A549 (cell line): ENCODE measurements at regions not wholly inside any gene's neighbourhood (a gene's known extent, or its start where the extent isn't known, plus 50 kb on each side); places are given as distances from the start of the nearest gene placed in this dataset.

ENCODE experiments used
- ATAC-seq, 2 experiments: fragments of 200-7000 bp in 1 of 2; fragments of >200 bp in 1 of 2; cut with Nextera tagmentation in 1 of 2; cut with Tn5 transposase in 1 of 2; 3 replicates each; pipeline versions ENCODE4 v1.8.0 to v1.9.1; 2018 to 2020; ENCODE audit warnings: mild to moderate bottlenecking in 1 of 2, moderate library complexity in 1 of 2
- CTCF ChIA-PET: fragments of 300-600 bp; sonication (Branson Sonifier 250); formaldehyde crosslinking; extraction: SDS; loops from one replicate; lab custom pipeline; 2021; ENCODE audit warnings: antibody characterized with exemption, inconsistent platforms; lab: Yijun Ruan, JAX
- POLR2A ChIA-PET: fragments of 350-600 bp; formaldehyde crosslinking; extraction: SDS; loops from one replicate; lab custom pipeline; 2021; ENCODE audit warnings: antibody characterized with exemption, inconsistent platforms; lab: Yijun Ruan, JAX
- DNase-seq, 2 experiments: peaks; one replicate each; pipeline versions ENCODE4 v3.0.0 to v3.0.0-alpha.2; 2011 to 2016; ENCODE audit warnings: low read depth in 1 of 2, low spot score in 1 of 2
- FAIRE-seq: peaks from 2 replicates; lab custom pipeline; 2011; peaks lifted over from hg19 to GRCh38; lab: Jason Lieb, UNC
- H3K27ac ChIP-seq, 2 experiments: fragments of >200 bp; sonication (Bioruptor Twin); formaldehyde crosslinking; 3 replicates each; pipeline ENCODE4 v1.5.1; 2016 to 2017
- H3K4me1 ChIP-seq: fragments of >200 bp; sonication (Bioruptor Twin); formaldehyde crosslinking; 3 replicates; pipeline ENCODE4 v1.6.1; 2016
- H3K4me2 ChIP-seq: fragments of >200 bp; sonication (Bioruptor Twin); formaldehyde crosslinking; 3 replicates; pipeline ENCODE4 v1.6.1; 2016
- H3K4me3 ChIP-seq: fragments of >200 bp; sonication (Bioruptor Twin); formaldehyde crosslinking; 3 replicates; pipeline ENCODE4 v1.5.1; 2016
- H3K9me3 ChIP-seq: fragments of >200 bp; sonication (Bioruptor Twin); formaldehyde crosslinking; 3 replicates; pipeline ENCODE4 v1.6.1; 2016
- BHLHE40 ChIP-seq: IDR thresholded peaks from 2 replicates; pipeline ENCODE4 v1.6.1; 2012; ENCODE audit warnings: low read depth, low read length, inconsistent platforms
- CBX8 ChIP-seq: fragments of 200-600 bp; sonication (generic); IDR thresholded peaks from 2 replicates; pipeline ENCODE4 v1.6.1; 2016
- CEBPB ChIP-seq, 2 experiments: fragments of >200 bp in 1 of 2; sonication (Bioruptor Twin) in 1 of 2; formaldehyde crosslinking in 1 of 2; IDR thresholded peaks; 2 replicates each; pipeline ENCODE4 v1.6.1; 2012 to 2016
- CHD4 ChIP-seq: fragments of 200-600 bp; sonication (generic); IDR thresholded peaks from 2 replicates; pipeline ENCODE4 v1.6.1; 2016; ENCODE audit warnings: antibody characterized with exemption, mild to moderate bottlenecking, borderline replicate concordance
- CTCF ChIP-seq: fragments of >200 bp; sonication (Bioruptor Twin); formaldehyde crosslinking; IDR thresholded peaks from 3 replicates; pipeline ENCODE4 v1.5.1; 2016
- EP300 ChIP-seq, 2 experiments: fragments of >200 bp; sonication (Bioruptor Twin); formaldehyde crosslinking; IDR thresholded peaks; 2 replicates in 1 of 2; 3 replicates in 1 of 2; pipeline ENCODE4 v1.6.1; 2016 to 2017
- FOSL2 ChIP-seq, 2 experiments: fragments of 450-650 bp in 1 of 2; fragments of >200 bp in 1 of 2; sonication (Bioruptor Twin) in 1 of 2; formaldehyde crosslinking; IDR thresholded peaks; 2 replicates each; pipeline versions ENCODE4 v1.5.0 to v1.6.1; 2016 to 2020; ENCODE audit warnings: mild to moderate bottlenecking in 1 of 2, moderate library complexity in 1 of 2
- GATA3 ChIP-seq: IDR thresholded peaks from 2 replicates; pipeline ENCODE4 v1.6.1; 2012; ENCODE audit warnings: borderline replicate concordance
- HES2 ChIP-seq: fragments of >200 bp; sonication (Bioruptor Twin); formaldehyde crosslinking; IDR thresholded peaks from 2 replicates; pipeline ENCODE4 v1.6.1; 2016
- HOXB13 ChIP-seq: fragments of 250-450 bp; sonication (Bioruptor Pico); IDR thresholded peaks from 2 replicates; pipeline ENCODE4 v1.5.0; 2020; ENCODE audit warnings: low read depth, mild to moderate bottlenecking, moderate library complexity
- KDM5A ChIP-seq: fragments of 200-600 bp; sonication (generic); IDR thresholded peaks from 2 replicates; pipeline ENCODE4 v1.6.1; 2016; ENCODE audit warnings: antibody characterized with exemption, mild to moderate bottlenecking
- MAX ChIP-seq: IDR thresholded peaks from 2 replicates; pipeline ENCODE4 v1.6.1; 2012
- NFE2L2 ChIP-seq: fragments of 150-350 bp; conservative IDR thresholded peaks from 2 replicates; pipeline ENCODE4 v1.6.1; 2014; ENCODE audit warnings: low read length
- POLR2AphosphoS2 ChIP-seq: conservative IDR thresholded peaks from 2 replicates; pipeline ENCODE4 v1.6.1; 2012; ENCODE audit warnings: low read length, improper control_type of control experiment, inconsistent platforms
- RAD21 ChIP-seq, 2 experiments: fragments of >200 bp in 1 of 2; sonication (Bioruptor Twin) in 1 of 2; formaldehyde crosslinking in 1 of 2; IDR thresholded peaks in 1 of 2; conservative IDR thresholded peaks in 1 of 2; 2 replicates in 1 of 2; 3 replicates in 1 of 2; pipeline ENCODE4 v1.6.1; 2012 to 2018; ENCODE audit warnings: inconsistent platforms in 1 of 2
- REST ChIP-seq: fragments of 200-600 bp; sonication (generic); IDR thresholded peaks from 2 replicates; pipeline ENCODE4 v1.6.1; 2016; ENCODE audit warnings: antibody characterized with exemption, mild to moderate bottlenecking, moderate library complexity
- SMC3 ChIP-seq: fragments of >200 bp; sonication (Bioruptor Twin); formaldehyde crosslinking; IDR thresholded peaks from 3 replicates; pipeline ENCODE4 v1.6.1; 2018; ENCODE audit warnings: inconsistent platforms
- USF2 ChIP-seq: fragments of 450-650 bp; IDR thresholded peaks from 2 replicates; pipeline ENCODE4 v1.6.1; 2014; ENCODE audit warnings: antibody characterized with exemption
- ZC3H11A ChIP-seq: fragments of 450-650 bp; IDR thresholded peaks from 2 replicates; pipeline ENCODE4 v1.6.1; 2014; ENCODE audit warnings: antibody characterized with exemption, mild to moderate bottlenecking
- ZNF302 ChIP-seq: fragments of 250-450 bp; sonication (Bioruptor Pico); IDR thresholded peaks from 2 replicates; pipeline ENCODE4 v1.9.0; 2021; ENCODE audit warnings: inconsistent platforms, mild to moderate bottlenecking, moderate library complexity
- WGBS: methylation state at CpG from one replicate; pipeline ENCODE4 v1.1.6; 2017; ENCODE audit errors: missing lambda C conversion rate; 5-methylcytosine and 5-hydroxymethylcytosine counted together
- TF ChIP-seq, protein P1 (sequence below): IDR thresholded peaks from 2 replicates; pipeline ENCODE4 v1.6.1; 2012

DNA sequence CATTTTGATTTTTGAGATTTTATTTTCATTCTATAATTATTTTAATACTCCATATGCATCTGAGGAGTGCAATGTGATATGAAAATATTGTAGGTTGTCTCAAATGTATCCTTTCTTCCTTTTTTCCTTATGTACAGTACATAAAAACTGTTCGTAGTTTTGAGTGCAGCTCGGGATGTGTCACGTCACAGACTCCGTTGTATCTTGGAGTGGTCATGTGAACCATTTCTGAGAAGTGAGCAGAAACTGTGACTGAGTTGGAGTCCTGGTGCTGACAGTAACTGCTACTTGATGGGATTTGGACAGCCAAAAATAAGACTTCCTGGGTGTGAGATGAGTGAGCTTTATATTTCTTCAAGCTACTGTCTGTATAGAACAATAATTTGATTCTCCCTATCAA, 761.4 kb upstream of the MAN1A1 start (continued):
- TF ChIP-seq NFE2L2 (no peak), CEBPB (IDR thresholded peaks at IDR 0.05) (no peak), BHLHE40 (no peak), GATA3 (no peak), ZC3H11A (no peak)

- H3K4me2 ChIP-seq: no peak overlapping the region
- no peaks in the 10 kb centered on the region for H3K9me3 ChIP-seq
- no peak for DNase-seq
- no peak for ATAC-seq
- TF ChIP-seq CTCF: no peak
- no peak for TF ChIP-seq BHLHE40
- TF ChIP-seq HOXB13: no peak
- TF ChIP-seq, protein P1, sequence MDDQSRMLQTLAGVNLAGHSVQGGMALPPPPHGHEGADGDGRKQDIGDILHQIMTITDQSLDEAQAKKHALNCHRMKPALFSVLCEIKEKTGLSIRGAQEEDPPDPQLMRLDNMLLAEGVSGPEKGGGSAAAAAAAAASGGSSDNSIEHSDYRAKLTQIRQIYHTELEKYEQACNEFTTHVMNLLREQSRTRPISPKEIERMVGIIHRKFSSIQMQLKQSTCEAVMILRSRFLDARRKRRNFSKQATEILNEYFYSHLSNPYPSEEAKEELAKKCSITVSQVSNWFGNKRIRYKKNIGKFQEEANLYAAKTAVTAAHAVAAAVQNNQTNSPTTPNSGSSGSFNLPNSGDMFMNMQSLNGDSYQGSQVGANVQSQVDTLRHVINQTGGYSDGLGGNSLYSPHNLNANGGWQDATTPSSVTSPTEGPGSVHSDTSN: no peak
- TF ChIP-seq POLR2AphosphoS2: no peak
- no peak for TF ChIP-seq ZNF302 (CRISPR knock-in tag)
- no peak for TF ChIP-seq FOSL2 (IDR thresholded peaks at IDR 0.05)
- TF ChIP-seq FOSL2 (CRISPR knock-in tag; IDR thresholded peaks at IDR 0.05): no peak
- TF ChIP-seq CBX8: no peak
- TF ChIP-seq, all 56 proteins: peak for 0
- Histone ChIP-seq H3K27ac (no peak overlapping the region), H3K4me1 (no peaks in the 10 kb centered on the region), H3K4me3 (no peak overlapping the region)
- WGBS: 27% methylated on average over 1 of the region's 1 CpG
- CTCF ChIA-PET: interaction anchor here (0.6 kb wide), 1 partner anchor 1471 kb away, joined by 3 read pairs; no protein-coding TSS in a partner anchor
- FAIRE-seq: no peak
- POLR2A ChIA-PET: no interaction called here
Observed at GRCh38 chr6:120108061-120108795, 758.7 kb upstream of the MAN1A1 start.

- ChIA-PET POLR2A (no interaction called here), CTCF (no interaction called here)
- FAIRE-seq (no peak), DNase-seq (no peak), ATAC-seq (no peak)
- Histone ChIP-seq H3K9me3 (no peaks in the 10 kb centered on the region), H3K4me2 (no peak overlapping the region), H3K4me1 (no peaks in the 10 kb centered on the region), H3K27ac (no peak overlapping the region), H3K4me3 (no peak overlapping the region)
- TF ChIP-seq HES2 (no peak), CHD4 (no peak), RAD21 (conservative IDR thresholded peaks at IDR 0.05 in 1 of 2, IDR thresholded peaks at IDR 0.05 in 1 of 2) (no peak), KDM5A (no peak), NFE2L2 (no peak), REST (no peak), BHLHE40 (no peak), ZNF302 (CRISPR knock-in tag) (no peak), SMC3 (no peak), EP300 (IDR thresholded peaks at IDR 0.05) (no peak), MAX (no peak), USF2 (no peak)
Observed at GRCh38 chr6:120103618-120104017, 754.1 kb upstream of the MAN1A1 start.
